Mammary epithelial cell (primary cell): ENCODE measurements at regions not wholly inside any gene's neighbourhood (a gene's known extent, or its start where the extent isn't known, plus 50 kb on each side); places are given as distances from the start of the nearest gene placed in this dataset.

ENCODE experiments used
- EZH2 ChIP-seq: IDR thresholded peaks from 2 replicates; pipeline ENCODE4 v1.6.1; 2012; ENCODE audit warnings: low read length, inconsistent platforms, borderline replicate concordance
- TF ChIP-seq, protein P1 (sequence below), 2 donors: IDR thresholded peaks in 1 of 2; conservative IDR thresholded peaks in 1 of 2; 2 replicates each; pipeline ENCODE4 v1.5.1; 2011 to 2012; ENCODE audit warnings: inconsistent platforms in 2 of 2, low read length in 2 of 2, mild to moderate bottlenecking in 2 of 2, control low read depth in 1 of 2, low read depth in 1 of 2; ENCODE audit not compliant: insufficient read depth in 1 of 2; ENCODE audit errors: extremely low read depth in 1 of 2

- TF ChIP-seq, protein P1, sequence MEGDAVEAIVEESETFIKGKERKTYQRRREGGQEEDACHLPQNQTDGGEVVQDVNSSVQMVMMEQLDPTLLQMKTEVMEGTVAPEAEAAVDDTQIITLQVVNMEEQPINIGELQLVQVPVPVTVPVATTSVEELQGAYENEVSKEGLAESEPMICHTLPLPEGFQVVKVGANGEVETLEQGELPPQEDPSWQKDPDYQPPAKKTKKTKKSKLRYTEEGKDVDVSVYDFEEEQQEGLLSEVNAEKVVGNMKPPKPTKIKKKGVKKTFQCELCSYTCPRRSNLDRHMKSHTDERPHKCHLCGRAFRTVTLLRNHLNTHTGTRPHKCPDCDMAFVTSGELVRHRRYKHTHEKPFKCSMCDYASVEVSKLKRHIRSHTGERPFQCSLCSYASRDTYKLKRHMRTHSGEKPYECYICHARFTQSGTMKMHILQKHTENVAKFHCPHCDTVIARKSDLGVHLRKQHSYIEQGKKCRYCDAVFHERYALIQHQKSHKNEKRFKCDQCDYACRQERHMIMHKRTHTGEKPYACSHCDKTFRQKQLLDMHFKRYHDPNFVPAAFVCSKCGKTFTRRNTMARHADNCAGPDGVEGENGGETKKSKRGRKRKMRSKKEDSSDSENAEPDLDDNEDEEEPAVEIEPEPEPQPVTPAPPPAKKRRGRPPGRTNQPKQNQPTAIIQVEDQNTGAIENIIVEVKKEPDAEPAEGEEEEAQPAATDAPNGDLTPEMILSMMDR (conservative IDR thresholded peaks at IDR 0.05 in 1 of 2, IDR thresholded peaks at IDR 0.05 in 1 of 2; ENCODE audit: extremely low read depth in 1 of 2, insufficient read depth in 1 of 2, low read depth in 1 of 2, low read length in 2 of 2), result no peak
- no peak for TF ChIP-seq EZH2
Measured at GRCh38 chr21:24829397-24829796, 777.9 kb downstream of the MRPL39 start.
